Heart left ventricle (tissue), 16 donors: ENCODE measurements at regions not wholly inside any gene's neighbourhood (a gene's known extent, or its start where the extent isn't known, plus 50 kb on each side); places are given as distances from the start of the nearest gene placed in this dataset.

Experiments used
- ATAC-seq, 4 donors: fragments of 200-7000 bp; cut with Tn5 transposase; one replicate each; pipeline ENCODE4 v1.9.1; 2020 to 2022; ENCODE audit warnings: moderate library complexity in 4 of 4, mild to moderate bottlenecking in 3 of 4, moderate number of reproducible peaks in 1 of 4
- DNase-seq, 5 donors: peaks; one replicate each; pipeline ENCODE4 v3.0.0-alpha.2; 2020
- H3K27ac ChIP-seq, 12 donors: fragments of 200-600 bp; sonication (generic) in 4 of 12; one replicate each; pipeline versions ENCODE4 v1.5.0 to v1.8.0; 2016 to 2022; ENCODE audit warnings: mild to moderate bottlenecking in 2 of 12
- H3K27me3 ChIP-seq, 9 donors: fragments of 200-600 bp; sonication (generic) in 2 of 9; one replicate each; pipeline versions ENCODE4 v1.5.1 to v1.8.0; 2016 to 2022; ENCODE audit warnings: mild to moderate bottlenecking in 3 of 9
- H3K36me3 ChIP-seq, 9 donors: fragments of 200-600 bp; sonication (generic) in 2 of 9; one replicate each; pipeline versions ENCODE4 v1.5.0 to v1.8.0; 2018 to 2022; ENCODE audit warnings: mild to moderate bottlenecking in 2 of 9
- H3K4me1 ChIP-seq, 12 donors: fragments of 200-600 bp; sonication (generic) in 4 of 12; one replicate each; pipeline versions ENCODE4 v1.5.0 to v1.8.0; 2016 to 2022; ENCODE audit warnings: mild to moderate bottlenecking in 3 of 12
- H3K4me3 ChIP-seq, 12 donors: fragments of 200-600 bp; sonication (generic) in 4 of 12; one replicate each; pipeline versions ENCODE4 v1.5.0 to v1.8.0; 2017 to 2022; ENCODE audit warnings: mild to moderate bottlenecking in 9 of 12, moderate library complexity in 4 of 12
- H3K9me3 ChIP-seq, 12 donors: fragments of 200-600 bp; sonication (generic) in 4 of 12; one replicate each; pipeline versions ENCODE4 v1.5.0 to v1.8.0; 2016 to 2022; ENCODE audit warnings: mild to moderate bottlenecking in 1 of 12
- POLR2A ChIP-seq, 2 donors: fragments of 450-650 bp; IDR thresholded peaks; one replicate each; pipeline ENCODE4 v1.6.1; 2017; ENCODE audit warnings: antibody characterized with exemption in 2 of 2, mild to moderate bottlenecking in 2 of 2, moderate library complexity in 2 of 2
- WGBS, 4 donors: extraction: QIAGEN DNeasy Blood & Tissue Kit in 2 of 4; methylation state at CpG; one replicate each; pipeline versions ENCODE4 v1.1.5 to v1.1.7; 2013 to 2018; 5-methylcytosine and 5-hydroxymethylcytosine counted together
- intact Hi-C, 10 donors: fragments of 100-400 bp; cut with DNase I; formaldehyde crosslinking; loops; one replicate each; pipeline versions ENCODE4 v1.11.1 to v1.14.2; 2022
- TF ChIP-seq, protein P1 (sequence below), 12 donors: fragments of 200-600 bp; sonication (generic) in 4 of 12; IDR thresholded peaks; one replicate each; pipeline versions ENCODE4 v1.5.0 to v1.8.0; 2018 to 2022; ENCODE audit warnings: antibody characterized with exemption in 12 of 12, mild to moderate bottlenecking in 5 of 12
- donor health status: ischemic (EF 13 %, LVEDD 7.1; RV severe dilation, severe dysfunction).
- donor health status: healthy with polysubstance abuse.
- donor health status: DM: no; HTN: yes; CAD: no.
- donor health status: DM: no; HTN: no; CAD: no.
- donor health status: ischemic (EF 25% LVEDD 6.9; RV normal size, moderate dysfunction).
- donor health status: ischemic (EF 25% LVEDD 5.7; RV mildly dilated, moderate dysfunction).
- donor health status: healthy.
- donor health status: DM: yes; HTN: yes; CAD: no.
- donor health status: ischemic (EF 35%, LVEDD 5.7; RV mildly dilated, moderate dysfunction).
- donor health status: nonischemic (EF 11% LVEDD 7.7; RV severe dilation, severe dysfunction).
- donor health status: DM: yes; HTN: yes; CAD: no.
- donor health status: PGD.
- donor health status: ischemic (EF 29% LVEDD 5.4; RV normal size, mild dysfunction).
- donor health status: nonischemic (EF 23%, LVEDD 6.1; RV moderate dilation, normal function).

DNA sequence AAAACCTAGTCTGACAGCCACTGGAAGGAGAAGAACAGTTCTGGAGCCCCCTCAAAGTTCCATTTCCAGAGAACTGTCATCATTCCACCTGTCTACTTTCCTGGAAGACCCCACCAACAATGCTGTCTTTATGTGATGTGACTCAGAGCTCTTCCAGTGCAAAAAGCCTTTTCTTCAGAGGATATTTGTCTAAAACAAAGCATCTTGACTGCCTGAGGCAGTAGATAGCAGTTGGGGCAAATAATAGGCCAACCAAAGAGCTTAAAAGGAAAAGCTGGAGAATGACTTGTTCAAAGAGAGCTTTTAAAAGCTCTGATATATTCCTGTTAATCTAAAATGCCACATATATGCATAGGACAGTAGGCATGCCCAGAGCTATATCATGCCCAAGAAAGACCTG is 62.6 kb downstream of the MIS18A start:
- intact Hi-C loops: no loop called here
- DNase-seq: no peak
- Histone ChIP-seq H3K4me3 (no peak overlapping the region), H3K4me1 (no peaks in the 10 kb centered on the region), H3K36me3 (no peaks in the 10 kb centered on the region), H3K27me3 (no peaks in the 10 kb centered on the region), H3K9me3 (peaks cover 0 to 4% (median 0%) of the 10 kb centered on the region in 12 donors), H3K27ac (no peak overlapping the region)
- ATAC-seq: no peak
- TF ChIP-seq POLR2A (IDR thresholded peaks at IDR 0.05): no peak
- TF ChIP-seq, protein P1, sequence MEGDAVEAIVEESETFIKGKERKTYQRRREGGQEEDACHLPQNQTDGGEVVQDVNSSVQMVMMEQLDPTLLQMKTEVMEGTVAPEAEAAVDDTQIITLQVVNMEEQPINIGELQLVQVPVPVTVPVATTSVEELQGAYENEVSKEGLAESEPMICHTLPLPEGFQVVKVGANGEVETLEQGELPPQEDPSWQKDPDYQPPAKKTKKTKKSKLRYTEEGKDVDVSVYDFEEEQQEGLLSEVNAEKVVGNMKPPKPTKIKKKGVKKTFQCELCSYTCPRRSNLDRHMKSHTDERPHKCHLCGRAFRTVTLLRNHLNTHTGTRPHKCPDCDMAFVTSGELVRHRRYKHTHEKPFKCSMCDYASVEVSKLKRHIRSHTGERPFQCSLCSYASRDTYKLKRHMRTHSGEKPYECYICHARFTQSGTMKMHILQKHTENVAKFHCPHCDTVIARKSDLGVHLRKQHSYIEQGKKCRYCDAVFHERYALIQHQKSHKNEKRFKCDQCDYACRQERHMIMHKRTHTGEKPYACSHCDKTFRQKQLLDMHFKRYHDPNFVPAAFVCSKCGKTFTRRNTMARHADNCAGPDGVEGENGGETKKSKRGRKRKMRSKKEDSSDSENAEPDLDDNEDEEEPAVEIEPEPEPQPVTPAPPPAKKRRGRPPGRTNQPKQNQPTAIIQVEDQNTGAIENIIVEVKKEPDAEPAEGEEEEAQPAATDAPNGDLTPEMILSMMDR (IDR thresholded peaks at IDR 0.05): no peak

DNA sequence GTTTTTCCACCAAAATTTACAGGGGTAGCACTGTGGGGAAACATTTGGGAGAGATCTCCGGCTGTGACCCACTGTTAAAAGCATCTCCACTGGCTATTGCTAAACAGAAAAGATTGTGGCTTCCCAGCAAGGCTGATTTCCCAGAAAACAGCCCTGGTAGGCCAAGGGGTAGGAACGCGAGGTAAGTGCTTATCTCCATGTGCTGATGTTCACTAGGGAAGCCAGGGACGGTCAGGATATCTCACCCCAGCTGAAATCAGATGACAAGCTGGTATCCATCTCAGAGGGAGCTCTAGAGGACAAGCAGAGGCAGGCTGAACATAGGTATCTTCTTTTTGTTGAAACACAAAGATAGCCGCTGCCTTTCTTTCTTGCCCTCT is 63.6 kb downstream of the MIS18A start:
- TF ChIP-seq, protein P1 (IDR thresholded peaks at IDR 0.05): no peak
- no peak for TF ChIP-seq POLR2A (IDR thresholded peaks at IDR 0.05)
- Histone ChIP-seq H3K36me3 (no peaks in the 10 kb centered on the region), H3K4me1 (no peaks in the 10 kb centered on the region), H3K4me3 (no peak overlapping the region), H3K27me3 (no peaks in the 10 kb centered on the region), H3K27ac (no peak overlapping the region), H3K9me3 (peaks cover 0 to 4% (median 0%) of the 10 kb centered on the region in 12 donors)
- 59 to 73% (median 67%) methylated on average over 5 of the region's 5 CpGs for WGBS, 4 donors
- DNase-seq (no peak), ATAC-seq (no peak)
- intact Hi-C loops: no loop called here

DNA sequence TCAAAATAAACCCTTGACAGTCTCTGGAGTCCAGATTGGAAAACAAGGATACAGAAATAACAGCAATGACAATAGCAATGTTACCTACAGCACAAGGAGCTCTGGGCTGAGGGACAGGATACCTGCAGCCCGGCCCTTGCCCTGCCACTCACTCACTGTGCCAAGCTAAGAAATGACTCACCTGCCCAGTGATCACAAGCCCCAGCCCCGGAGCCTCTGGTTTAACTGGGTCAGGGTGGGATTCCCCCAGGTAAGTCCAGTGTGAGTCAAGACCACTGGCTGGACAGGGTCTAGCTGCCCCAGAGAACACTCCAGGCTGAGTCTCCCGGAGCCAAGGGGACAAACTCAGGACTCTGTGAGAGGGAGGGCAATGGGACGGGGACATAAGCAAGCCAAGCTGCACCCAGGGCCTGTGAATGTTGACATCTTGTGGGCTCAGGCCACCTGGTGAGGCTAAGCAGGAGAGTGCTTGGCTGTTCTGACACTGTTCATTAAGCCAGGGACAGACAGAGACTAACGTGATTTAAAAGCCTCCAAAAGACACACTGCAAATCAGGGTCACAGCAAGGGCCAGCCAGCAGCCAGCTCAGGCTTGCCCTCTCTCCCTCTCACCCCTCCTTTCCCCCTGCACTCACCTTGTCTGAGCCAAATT is 64.1 kb downstream of the MIS18A start:
- WGBS, 4 donors: 68 to 83% (median 76%) methylated on average over 3 to 5 of the region's 5 CpGs
- H3K36me3 ChIP-seq: no peaks in the 10 kb centered on the region

DNA sequence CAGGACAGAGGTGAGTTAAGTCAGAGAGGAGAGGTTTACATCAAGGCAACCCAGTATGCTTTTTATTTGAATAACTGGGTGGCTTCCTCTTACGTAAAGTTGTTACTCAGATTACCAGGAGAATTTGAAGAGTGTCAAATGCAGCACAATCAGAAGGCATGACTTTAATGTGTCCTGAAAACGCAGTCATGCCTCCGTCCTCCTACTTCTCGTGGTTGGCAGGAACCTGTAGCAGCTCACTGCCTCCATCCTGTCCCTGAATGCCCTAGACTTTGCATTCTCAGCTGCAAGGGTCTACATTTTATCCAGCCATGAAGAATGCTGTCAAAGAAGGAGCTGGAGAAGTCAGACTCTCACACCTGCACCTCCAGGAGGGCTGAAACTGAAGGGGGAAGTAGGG is 66.7 kb downstream of the MIS18A start:
- WGBS, 4 donors: 80 to 92% (median 83%) methylated on average over 4 of the region's 4 CpGs
- H3K9me3 ChIP-seq: peaks cover 0 to 4% (median 0%) of the 10 kb centered on the region in 12 donors
- H3K4me1 ChIP-seq: peaks cover 0 to 3% (median 0%) of the 10 kb centered on the region in 12 donors
- no peak overlapping the region for H3K27ac ChIP-seq
- no peak for TF ChIP-seq POLR2A (IDR thresholded peaks at IDR 0.05)
- intact Hi-C loops: no loop called here
- no peaks in the 10 kb centered on the region for H3K27me3 ChIP-seq
- H3K4me3 ChIP-seq: no peak overlapping the region
- DNase-seq (no peak), ATAC-seq (no peak)
- no peaks in the 10 kb centered on the region for H3K36me3 ChIP-seq

More for the DNA sequence above, 64.1 kb downstream of the MIS18A start:
- TF ChIP-seq, protein P1 (IDR thresholded peaks at IDR 0.05): no peak
- TF ChIP-seq POLR2A (IDR thresholded peaks at IDR 0.05): no peak
- no peak overlapping the region for H3K27ac ChIP-seq
- no peak for DNase-seq
- no peaks in the 10 kb centered on the region for H3K27me3 ChIP-seq
- intact Hi-C loops: no loop called here
- peaks cover 0 to 4% (median 0%) of the 10 kb centered on the region in 12 donors for H3K9me3 ChIP-seq
- no peaks in the 10 kb centered on the region for H3K4me1 ChIP-seq
- ATAC-seq: no peak
- no peak overlapping the region for H3K4me3 ChIP-seq

DNA sequence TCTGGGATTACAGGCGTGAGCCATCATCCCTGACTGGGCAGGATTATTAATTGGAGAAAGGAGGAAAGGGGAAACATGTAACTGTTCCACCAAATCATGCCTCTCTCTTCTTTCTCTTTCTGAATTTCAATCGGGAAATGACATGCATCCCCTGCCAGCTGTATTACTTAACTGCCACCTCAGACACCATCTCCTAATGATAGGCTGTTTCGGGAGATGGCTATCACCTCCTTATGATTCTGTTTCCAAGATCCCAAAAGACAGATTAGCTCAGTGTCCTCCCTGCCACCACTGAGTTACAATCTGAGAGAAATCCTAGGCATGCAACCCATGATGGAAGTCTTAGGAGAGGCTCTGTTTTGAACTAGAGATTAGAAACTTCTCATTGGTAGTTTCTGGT is 67.5 kb downstream of the MIS18A start:
- intact Hi-C loops: no loop called here
- ATAC-seq (no peak), DNase-seq (no peak)
- 80 to 87% (median 85%) methylated on average over 3 of the region's 3 CpGs for WGBS, 4 donors
- Histone ChIP-seq H3K4me3 (no peak overlapping the region), H3K27ac (no peak overlapping the region), H3K36me3 (no peaks in the 10 kb centered on the region), H3K4me1 (peaks cover 0 to 3% (median 0%) of the 10 kb centered on the region in 12 donors), H3K9me3 (peaks cover 0 to 4% (median 0%) of the 10 kb centered on the region in 12 donors), H3K27me3 (no peaks in the 10 kb centered on the region)
- TF ChIP-seq, protein P1 (IDR thresholded peaks at IDR 0.05): no peak
- TF ChIP-seq POLR2A (IDR thresholded peaks at IDR 0.05): no peak
